Activated CD8-positive, alpha-beta memory T cell treated with anti-CD3 and anti-CD28 coated beads, Interleukin-2, amount 10 ng/mL, durations not matched to agents 7 days and 5 days (primary cell): ENCODE measurements at regions not wholly inside any gene's neighbourhood (a gene's known extent, or its start where the extent isn't known, plus 50 kb on each side); places are given as distances from the start of the nearest gene placed in this dataset.

Source experiments
- ATAC-seq: fragments of 150-1000 bp; cut with Tn5 transposase; one replicate; pipeline ENCODE4 v1.10.0; 2021; ENCODE audit warnings: moderate library complexity
- CTCF ChIA-PET: fragments of 350-600 bp; sonication (Branson Sonifier 250); formaldehyde crosslinking; loops from one replicate; lab custom pipeline; 2021; ENCODE audit warnings: antibody characterized with exemption; lab: Charles Lee
- DNase-seq: peaks from one replicate; pipeline ENCODE4 v3.0.0-alpha.2; 2020
- H3K27ac Mint-ChIP-seq: one replicate; pipeline ENCODE4 v1.8.0; 2021; ENCODE audit warnings: mild to moderate bottlenecking, mixed read lengths
- H3K27me3 Mint-ChIP-seq: one replicate; pipeline ENCODE4 v1.8.0; 2021; ENCODE audit warnings: mixed read lengths
- H3K36me3 Mint-ChIP-seq: one replicate; pipeline ENCODE4 v1.8.0; 2021; ENCODE audit warnings: mild to moderate bottlenecking, mixed read lengths
- H3K4me1 Mint-ChIP-seq: one replicate; pipeline ENCODE4 v1.8.0; 2021; ENCODE audit warnings: mixed read lengths
- H3K4me3 Mint-ChIP-seq: one replicate; pipeline ENCODE4 v1.8.0; 2021; ENCODE audit warnings: mild to moderate bottlenecking, moderate library complexity, mixed read lengths
- H3K9me3 Mint-ChIP-seq: one replicate; pipeline ENCODE4 v1.8.0; 2022; ENCODE audit warnings: low read depth, mixed read lengths

DNA sequence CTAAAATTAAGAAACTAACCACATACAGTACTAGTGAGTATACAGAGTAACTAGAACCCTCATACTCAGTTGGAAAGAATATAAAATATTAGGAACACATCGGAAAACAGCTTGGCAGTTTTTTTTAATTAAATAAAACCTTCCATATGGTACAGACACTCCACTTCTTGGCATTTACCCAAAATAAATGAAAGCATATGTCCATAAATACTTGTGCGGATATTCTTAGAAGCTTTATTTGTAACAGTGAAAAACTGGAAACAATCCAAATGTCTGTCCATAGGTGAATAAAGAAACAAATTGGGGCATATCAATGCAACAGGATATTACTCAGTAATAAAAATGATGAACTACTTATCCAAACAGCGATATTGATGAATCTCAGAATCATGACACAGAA, 410.0 kb downstream of the HTR7 start:
- H3K9me3 Mint-ChIP-seq: peaks cover 10% of the 10 kb centered on the region
- no peaks in the 10 kb centered on the region for H3K27me3 Mint-ChIP-seq
- H3K36me3 Mint-ChIP-seq: no peaks in the 10 kb centered on the region
- no peak for DNase-seq
- no peaks in the 10 kb centered on the region for H3K4me1 Mint-ChIP-seq
- CTCF ChIA-PET: no interaction called here
- H3K27ac Mint-ChIP-seq: no peak overlapping the region
- no peak for ATAC-seq
- no peak overlapping the region for H3K4me3 Mint-ChIP-seq

DNA sequence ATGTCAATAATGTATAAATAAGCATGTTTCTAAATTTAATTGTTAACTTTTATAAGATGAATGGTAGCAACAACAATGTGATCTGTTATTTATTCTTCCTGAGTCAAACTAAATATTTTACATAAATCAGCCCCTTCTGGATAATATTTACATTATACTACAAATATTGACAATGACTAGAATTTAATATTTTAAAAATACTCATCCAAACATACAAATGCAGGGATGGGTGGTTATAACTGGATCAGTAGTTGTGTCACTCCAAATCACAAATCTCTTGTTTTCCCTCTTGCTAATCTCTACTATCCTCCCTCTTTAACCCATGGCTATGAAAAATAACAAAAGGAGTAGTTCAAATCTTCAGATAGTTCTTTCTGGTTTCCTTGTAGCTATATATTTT, 407.0 kb downstream of the HTR7 start:
- no peak overlapping the region for H3K27ac Mint-ChIP-seq
- CTCF ChIA-PET: no interaction called here
- H3K4me3 Mint-ChIP-seq: no peak overlapping the region
- H3K9me3 Mint-ChIP-seq: peaks cover 5% of the 10 kb centered on the region
- H3K36me3 Mint-ChIP-seq: no peaks in the 10 kb centered on the region
- H3K27me3 Mint-ChIP-seq: no peaks in the 10 kb centered on the region
- H3K4me1 Mint-ChIP-seq: no peaks in the 10 kb centered on the region
- ATAC-seq (no peak), DNase-seq (no peak)

DNA sequence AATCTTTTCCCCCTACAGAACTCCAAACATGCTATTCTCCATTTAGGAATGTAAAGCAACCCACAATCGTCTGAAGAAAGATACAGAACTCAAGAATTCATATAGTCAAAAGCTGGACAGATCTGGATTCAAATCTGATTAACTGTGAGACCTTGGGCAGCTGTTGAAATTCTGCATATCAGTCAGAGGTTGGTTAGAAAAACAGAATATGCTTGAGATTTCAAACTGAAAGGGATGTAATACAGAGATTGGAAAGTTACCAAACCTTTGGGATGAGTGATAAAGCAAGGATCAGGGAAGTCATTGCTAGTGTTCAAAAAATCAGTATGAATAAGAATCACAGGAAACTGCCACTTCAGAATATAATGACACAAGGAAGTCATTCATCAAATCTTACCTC, 406.6 kb downstream of the HTR7 start:
- Mint-ChIP-seq H3K4me3 (no peak overlapping the region), H3K4me1 (no peaks in the 10 kb centered on the region), H3K27me3 (no peaks in the 10 kb centered on the region), H3K9me3 (peaks cover 5% of the 10 kb centered on the region), H3K27ac (no peak overlapping the region), H3K36me3 (no peaks in the 10 kb centered on the region)
- ATAC-seq (no peak), DNase-seq (no peak)
- CTCF ChIA-PET: no interaction called here

DNA sequence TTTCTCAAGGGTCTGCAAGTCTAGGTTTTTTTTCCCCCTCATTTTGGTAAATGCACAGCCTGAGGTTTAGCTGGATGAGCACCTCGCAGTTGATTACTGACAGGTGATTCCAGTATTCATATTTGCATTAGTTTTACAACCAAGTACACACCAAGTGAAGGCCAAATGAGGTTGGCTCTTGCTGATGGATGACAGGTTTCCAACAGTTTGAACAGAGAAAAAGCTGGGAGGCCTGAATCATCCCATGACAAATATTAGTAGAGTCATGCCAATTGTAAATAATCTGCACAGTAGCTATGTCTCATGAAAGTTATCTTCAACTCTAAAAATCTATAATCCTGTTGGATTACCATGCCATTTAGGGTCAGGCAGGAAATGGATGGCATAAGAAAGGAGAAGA, 399.8 kb downstream of the HTR7 start:
- Mint-ChIP-seq H3K4me3 (no peak overlapping the region), H3K27ac (no peak overlapping the region), H3K4me1 (no peaks in the 10 kb centered on the region), H3K9me3 (no peaks in the 10 kb centered on the region), H3K27me3 (no peaks in the 10 kb centered on the region), H3K36me3 (no peaks in the 10 kb centered on the region)
- no peak for ATAC-seq
- CTCF ChIA-PET: no interaction called here
- no peak for DNase-seq

DNA sequence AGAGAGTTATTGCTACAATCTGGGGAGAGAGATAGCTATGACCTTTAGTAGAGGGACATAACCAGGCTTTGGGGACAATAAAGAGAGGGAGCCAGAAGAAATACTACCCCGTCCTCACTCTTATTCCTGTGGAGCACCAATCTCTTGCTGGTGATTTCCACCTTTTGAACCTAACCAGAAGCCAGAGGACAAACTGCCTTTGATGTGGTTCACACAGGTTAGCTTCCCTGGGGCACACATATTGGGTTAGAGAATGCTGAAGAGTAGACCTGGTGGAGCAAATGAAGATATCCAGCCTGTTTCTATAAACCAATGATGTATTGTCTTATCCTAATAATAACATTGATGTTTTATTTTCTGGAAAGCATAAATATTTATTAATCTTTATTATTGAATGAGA, 399.3 kb downstream of the HTR7 start:
- H3K36me3 Mint-ChIP-seq: no peaks in the 10 kb centered on the region
- CTCF ChIA-PET: no interaction called here

DNA sequence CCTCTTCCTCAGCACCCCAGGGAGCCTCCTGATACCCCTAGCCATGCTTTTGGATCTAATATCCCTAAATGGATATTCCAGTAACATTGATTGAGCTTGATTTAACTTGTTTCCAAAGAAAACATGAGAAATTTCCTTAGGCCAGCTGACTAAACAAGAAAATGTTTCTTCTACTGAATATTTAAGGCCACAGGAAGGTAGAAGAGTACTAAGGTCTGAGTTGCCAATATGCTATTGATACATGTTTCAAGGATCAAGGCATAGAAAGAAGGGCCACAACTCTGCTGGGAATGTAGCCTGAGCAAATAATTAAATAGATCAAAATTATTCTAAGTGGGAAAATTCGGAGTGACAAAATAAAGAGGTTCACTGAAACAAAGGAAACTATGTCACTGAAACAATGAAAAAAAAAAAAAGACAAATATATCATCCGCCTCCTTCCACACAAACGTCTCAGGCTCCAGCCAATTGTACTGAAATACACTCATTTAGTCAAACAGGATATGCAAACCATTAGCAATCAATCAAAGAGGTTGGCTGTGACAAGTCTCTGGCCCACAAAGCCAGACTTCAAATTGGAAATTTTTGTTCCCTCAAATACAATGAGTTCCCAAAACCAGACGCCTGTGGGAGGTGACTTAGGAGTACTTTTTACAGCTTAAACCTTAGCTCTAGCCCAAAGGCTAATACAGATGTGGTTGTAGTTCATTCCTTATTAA, 396.2 kb downstream of the HTR7 start:
- no peak for DNase-seq
- no peaks in the 10 kb centered on the region for H3K4me1 Mint-ChIP-seq
- no peaks in the 10 kb centered on the region for H3K36me3 Mint-ChIP-seq
- H3K27me3 Mint-ChIP-seq: no peaks in the 10 kb centered on the region
- ATAC-seq: no peak
- CTCF ChIA-PET: no interaction called here
- H3K4me3 Mint-ChIP-seq: no peak overlapping the region
- no peaks in the 10 kb centered on the region for H3K9me3 Mint-ChIP-seq
- H3K27ac Mint-ChIP-seq: no peak overlapping the region

More for the DNA sequence above, 399.3 kb downstream of the HTR7 start:
- Mint-ChIP-seq H3K9me3 (no peaks in the 10 kb centered on the region), H3K4me3 (no peak overlapping the region), H3K27me3 (no peaks in the 10 kb centered on the region), H3K4me1 (no peaks in the 10 kb centered on the region), H3K27ac (no peak overlapping the region)
- no peak for DNase-seq
- no peak for ATAC-seq

DNA sequence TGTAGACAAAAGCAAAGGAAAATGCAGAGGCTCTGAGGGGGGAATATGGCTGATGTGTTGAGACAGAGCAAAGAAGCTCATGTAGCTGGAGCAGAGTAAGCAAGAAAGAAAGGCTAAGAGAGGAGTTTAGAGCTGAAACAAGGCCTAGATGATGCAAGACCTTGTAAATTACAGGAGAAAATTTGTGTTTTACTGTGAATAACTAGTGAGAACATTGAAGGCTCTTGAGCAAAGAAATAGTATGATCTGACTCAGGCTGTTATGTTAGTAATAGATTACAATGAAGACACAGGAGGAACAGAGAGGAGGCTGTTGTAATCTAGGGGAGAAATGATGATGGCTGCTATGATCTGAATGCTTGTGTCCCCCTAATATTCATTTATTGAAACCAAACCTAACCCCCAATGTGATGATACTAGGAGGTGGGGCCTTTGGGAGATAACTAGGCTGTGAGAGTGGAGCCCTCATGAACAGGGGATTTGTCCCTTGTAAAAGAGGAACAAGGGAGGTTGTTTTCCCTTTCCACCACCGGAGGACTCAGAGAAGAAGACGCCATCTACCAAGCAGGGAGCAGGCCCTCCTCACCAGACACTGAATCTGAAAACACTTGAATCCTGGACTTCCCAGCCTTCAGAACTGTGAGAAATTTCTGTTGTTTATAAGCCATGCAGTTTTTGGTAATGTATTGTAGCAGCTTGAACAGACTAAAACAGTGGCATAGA, 394.9 kb downstream of the HTR7 start:
- DNase-seq (no peak), ATAC-seq (no peak)
- CTCF ChIA-PET: no interaction called here
- Mint-ChIP-seq H3K9me3 (no peaks in the 10 kb centered on the region), H3K27ac (no peak overlapping the region), H3K4me3 (no peak overlapping the region), H3K4me1 (no peaks in the 10 kb centered on the region), H3K36me3 (no peaks in the 10 kb centered on the region), H3K27me3 (no peaks in the 10 kb centered on the region)

DNA sequence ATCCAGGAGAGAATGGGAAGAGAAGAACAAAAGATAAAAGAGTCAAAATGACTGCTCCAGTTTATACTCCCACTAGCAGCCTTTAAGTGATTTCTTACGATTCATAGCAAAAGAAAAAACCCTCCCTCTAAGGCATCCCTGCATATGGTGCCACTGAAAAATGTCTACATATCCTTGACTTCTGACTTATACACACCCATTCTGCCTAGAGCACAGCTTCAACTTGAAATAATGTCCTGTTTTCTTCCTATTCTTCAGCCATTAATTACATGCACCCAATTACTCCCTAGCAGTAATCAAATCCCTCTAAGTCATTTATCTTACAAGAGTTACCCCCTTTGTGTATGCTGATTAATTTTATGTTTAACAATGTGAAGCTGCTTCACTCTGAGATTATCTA, 393.5 kb downstream of the HTR7 start:
- ATAC-seq (no peak), DNase-seq (no peak)
- no peaks in the 10 kb centered on the region for H3K4me1 Mint-ChIP-seq
- no peak overlapping the region for H3K4me3 Mint-ChIP-seq
- CTCF ChIA-PET: no interaction called here
- H3K36me3 Mint-ChIP-seq: no peaks in the 10 kb centered on the region
- no peak overlapping the region for H3K27ac Mint-ChIP-seq
- no peaks in the 10 kb centered on the region for H3K27me3 Mint-ChIP-seq
- H3K9me3 Mint-ChIP-seq: no peaks in the 10 kb centered on the region

DNA sequence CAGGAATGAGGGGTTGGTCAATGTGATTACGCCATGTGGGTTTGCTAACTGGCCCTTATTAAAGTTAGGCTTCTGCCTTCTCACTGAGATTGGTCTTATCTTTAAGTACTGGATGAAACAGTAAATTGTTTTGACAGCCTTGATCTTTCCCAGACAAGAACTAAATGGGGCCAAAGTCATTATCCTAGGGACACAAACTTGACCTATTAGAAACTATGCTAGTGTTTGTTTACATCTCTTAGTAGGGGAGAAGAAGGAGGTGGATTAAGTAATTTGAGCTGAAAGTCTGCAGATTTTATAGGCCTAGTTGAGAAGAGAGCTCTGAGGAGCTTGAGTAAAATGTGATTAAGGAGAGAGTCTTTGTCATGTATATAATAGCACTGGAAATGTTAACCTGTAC, 386.9 kb downstream of the HTR7 start:
- Mint-ChIP-seq H3K9me3 (peaks cover 3% of the 10 kb centered on the region), H3K27me3 (no peaks in the 10 kb centered on the region), H3K27ac (no peak overlapping the region), H3K4me1 (no peaks in the 10 kb centered on the region), H3K4me3 (no peak overlapping the region), H3K36me3 (no peaks in the 10 kb centered on the region)
- CTCF ChIA-PET: no interaction called here
- no peak for ATAC-seq
- no peak for DNase-seq

DNA sequence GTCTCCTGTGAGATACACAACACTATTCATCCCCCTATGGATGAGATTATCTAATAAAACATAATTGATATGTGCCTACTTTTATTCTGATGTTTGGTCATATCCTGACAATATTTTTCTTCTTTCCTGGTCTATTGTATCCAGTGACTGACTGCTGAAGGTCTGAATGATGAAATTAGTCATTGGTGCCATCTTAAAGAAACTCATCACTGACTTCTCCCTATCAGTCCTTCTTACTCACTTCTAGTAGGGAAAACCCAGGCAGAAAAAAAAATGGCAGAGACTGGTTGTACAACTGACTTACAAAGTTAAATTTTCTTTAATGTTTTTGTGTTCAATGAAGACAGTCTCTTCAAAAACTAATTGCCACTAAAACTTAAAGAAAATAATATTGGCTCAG, 377.4 kb downstream of the HTR7 start:
- no peak for DNase-seq
- H3K4me1 Mint-ChIP-seq: no peaks in the 10 kb centered on the region
- H3K27me3 Mint-ChIP-seq: no peaks in the 10 kb centered on the region
- H3K4me3 Mint-ChIP-seq: no peak overlapping the region
- ATAC-seq: no peak
- H3K36me3 Mint-ChIP-seq: no peaks in the 10 kb centered on the region
- no peak overlapping the region for H3K27ac Mint-ChIP-seq
- CTCF ChIA-PET: no interaction called here
- H3K9me3 Mint-ChIP-seq: peaks cover 4% of the 10 kb centered on the region

DNA sequence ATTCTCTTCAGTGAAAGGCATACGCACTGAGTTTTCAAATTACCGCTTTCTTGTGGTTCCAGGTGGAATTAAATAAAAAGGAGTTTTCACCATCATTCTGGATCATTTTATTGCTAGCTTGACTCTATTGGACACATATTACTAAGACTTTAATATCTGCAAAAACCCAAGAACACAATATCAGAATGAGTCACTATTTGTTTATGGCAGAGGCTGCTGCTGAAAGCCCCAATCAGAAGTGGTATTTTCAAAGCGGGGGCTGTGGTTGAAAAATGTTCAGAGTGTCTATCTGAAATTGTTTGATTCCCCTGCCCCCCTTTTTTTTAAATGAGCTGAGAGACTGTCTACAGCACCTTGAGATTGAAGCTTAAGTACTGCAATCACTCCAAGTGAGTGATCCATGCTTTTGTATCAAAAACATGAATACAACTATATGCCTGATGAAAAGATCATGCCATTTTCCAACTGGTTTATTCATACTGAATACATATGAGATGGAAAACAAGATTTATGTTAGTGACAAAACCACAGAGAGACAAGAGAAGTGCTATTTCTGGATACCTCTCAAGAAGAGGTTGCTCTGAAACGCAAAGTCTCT, 376.4 kb downstream of the HTR7 start:
- DNase-seq (no peak), ATAC-seq (no peak)
- Mint-ChIP-seq H3K4me1 (no peaks in the 10 kb centered on the region), H3K9me3 (peaks cover 4% of the 10 kb centered on the region), H3K36me3 (no peaks in the 10 kb centered on the region), H3K4me3 (no peak overlapping the region), H3K27me3 (no peaks in the 10 kb centered on the region), H3K27ac (no peak overlapping the region)
- CTCF ChIA-PET: no interaction called here

DNA sequence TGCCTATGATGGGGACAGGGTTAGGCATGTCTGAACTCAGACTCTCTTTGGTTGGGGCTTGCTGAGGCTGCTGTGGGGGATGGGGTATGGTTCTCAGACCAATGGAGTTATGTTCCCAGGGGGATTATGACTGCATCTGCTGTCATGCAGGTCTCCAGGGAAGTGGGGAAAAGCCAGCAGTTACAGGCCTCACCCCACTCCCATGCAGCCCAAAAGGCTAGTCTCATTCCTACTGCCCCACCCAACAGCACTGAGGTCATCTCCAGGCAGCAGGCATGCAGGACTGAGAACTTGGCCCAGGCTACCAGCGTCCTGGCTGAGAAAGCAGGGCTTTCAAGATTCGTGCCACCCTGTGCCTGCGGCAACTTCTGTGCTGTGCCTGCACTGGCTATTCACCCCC, 373.3 kb downstream of the HTR7 start:
- Mint-ChIP-seq H3K4me3 (no peak overlapping the region), H3K27ac (no peak overlapping the region), H3K36me3 (no peaks in the 10 kb centered on the region), H3K27me3 (no peaks in the 10 kb centered on the region), H3K9me3 (peaks cover 6% of the 10 kb centered on the region), H3K4me1 (no peaks in the 10 kb centered on the region)
- DNase-seq: no peak
- CTCF ChIA-PET: no interaction called here
- no peak for ATAC-seq

DNA sequence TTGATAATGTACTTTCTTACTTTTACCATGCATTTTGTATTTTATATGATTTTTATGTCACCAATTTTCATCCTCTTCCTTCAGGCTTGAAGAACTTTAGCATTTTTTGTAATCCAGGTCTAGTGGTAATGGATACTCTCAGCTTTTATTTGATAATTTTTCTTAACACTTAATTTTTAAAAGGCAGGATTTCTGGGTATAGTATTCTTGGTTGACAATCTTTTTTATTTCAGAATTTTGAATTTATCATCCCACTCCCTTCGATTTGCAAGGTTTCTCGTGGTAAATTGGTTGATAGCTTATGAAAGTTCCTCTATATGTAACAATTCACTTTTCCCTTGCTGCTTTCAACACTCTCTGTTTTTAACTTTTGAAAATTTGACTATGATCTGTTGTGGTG, 363.7 kb downstream of the HTR7 start:
- Mint-ChIP-seq H3K4me3 (no peak overlapping the region), H3K27ac (no peak overlapping the region), H3K27me3 (no peaks in the 10 kb centered on the region), H3K36me3 (no peaks in the 10 kb centered on the region), H3K4me1 (no peaks in the 10 kb centered on the region), H3K9me3 (peaks cover 18% of the 10 kb centered on the region)
- no peak for ATAC-seq
- CTCF ChIA-PET: no interaction called here
- DNase-seq: no peak

DNA sequence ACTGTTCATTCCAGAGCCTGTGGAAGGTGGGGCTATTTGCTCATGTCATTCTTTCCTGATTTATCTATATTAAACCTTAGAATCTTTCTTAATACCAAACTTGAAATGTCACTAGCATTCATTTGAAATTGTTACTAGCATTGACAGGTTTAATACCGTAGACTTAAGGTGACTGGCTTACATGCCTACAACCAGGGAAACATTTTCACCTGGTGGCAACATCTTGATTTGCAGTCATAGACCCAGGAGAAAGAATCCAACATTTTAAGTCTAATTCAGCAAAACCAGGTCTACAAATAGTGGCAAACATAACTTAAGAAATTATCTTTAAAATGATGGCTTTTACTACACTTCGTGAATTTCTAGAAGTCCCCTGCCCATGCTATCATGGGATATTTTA, 353.7 kb downstream of the HTR7 start:
- Mint-ChIP-seq H3K27ac (no peak overlapping the region), H3K27me3 (no peaks in the 10 kb centered on the region), H3K4me1 (no peaks in the 10 kb centered on the region), H3K9me3 (no peaks in the 10 kb centered on the region), H3K4me3 (no peak overlapping the region), H3K36me3 (no peaks in the 10 kb centered on the region)
- ATAC-seq (no peak), DNase-seq (no peak)
- CTCF ChIA-PET: no interaction called here
